IMR-90 (cell line): ENCODE measurements at regions not wholly inside any gene's neighbourhood (a gene's known extent, or its start where the extent isn't known, plus 50 kb on each side); places are given as distances from the start of the nearest gene placed in this dataset.

Experiments used
- BHLHE40 ChIP-seq: fragments of 150-350 bp; IDR thresholded peaks from 2 replicates; pipeline ENCODE4 v1.6.1; 2016; ENCODE audit warnings: mild to moderate bottlenecking, low read depth, low read length
- CEBPB ChIP-seq: IDR thresholded peaks from 2 replicates; pipeline ENCODE4 v1.6.1; 2012; ENCODE audit warnings: low read depth, low read length, improper control_type of control experiment
- ELK1 ChIP-seq: fragments of 150-350 bp; IDR thresholded peaks from 2 replicates; pipeline ENCODE4 v1.6.1; 2016; ENCODE audit warnings: low read depth, mild to moderate bottlenecking, low read length, moderate library complexity, borderline replicate concordance
- MAFK ChIP-seq: IDR thresholded peaks from 2 replicates; pipeline ENCODE4 v1.6.1; 2012; ENCODE audit warnings: low read depth, low read length, improper control_type of control experiment
- MAZ ChIP-seq: IDR thresholded peaks from 2 replicates; pipeline ENCODE4 v1.6.1; 2012; ENCODE audit warnings: low read depth, mild to moderate bottlenecking, low read length, improper control_type of control experiment, moderate library complexity, borderline replicate concordance
- MXI1 ChIP-seq: IDR thresholded peaks from 2 replicates; pipeline ENCODE4 v1.6.1; 2012; ENCODE audit warnings: low read depth, mild to moderate bottlenecking, low read length, moderate library complexity, borderline replicate concordance
- NFE2L2 ChIP-seq: fragments of 150-350 bp; IDR thresholded peaks from 2 replicates; pipeline ENCODE4 v1.6.1; 2016; ENCODE audit warnings: low read depth, mild to moderate bottlenecking, low read length
- POLR2A ChIP-seq: IDR thresholded peaks from 2 replicates; pipeline ENCODE4 v1.6.1; 2012; ENCODE audit warnings: mild to moderate bottlenecking, low read depth, low read length
- RAD21 ChIP-seq: IDR thresholded peaks from 2 replicates; pipeline ENCODE4 v1.6.1; 2012; ENCODE audit warnings: low read length, improper control_type of control experiment
- RCOR1 ChIP-seq: IDR thresholded peaks from 2 replicates; pipeline ENCODE4 v1.6.1; 2012; ENCODE audit warnings: mild to moderate bottlenecking, low read length, improper control_type of control experiment; ENCODE audit not compliant: insufficient replicate concordance
- RFX5 ChIP-seq: IDR thresholded peaks from 2 replicates; pipeline ENCODE4 v1.8.0; 2012; ENCODE audit warnings: low read depth, mild to moderate bottlenecking, low read length, moderate library complexity
- SMC3 ChIP-seq: fragments of 150-350 bp; IDR thresholded peaks from 2 replicates; pipeline ENCODE4 v1.6.1; 2016; ENCODE audit warnings: low read depth, mild to moderate bottlenecking, antibody characterized with exemption, low read length, moderate library complexity
- TF ChIP-seq, protein P1 (sequence below): conservative IDR thresholded peaks from 2 replicates; pipeline ENCODE4 v1.5.1; 2012; ENCODE audit warnings: mild to moderate bottlenecking, low read depth, low read length, improper control_type of control experiment
- TF ChIP-seq, protein P2 (sequence below): fragments of 150-350 bp; IDR thresholded peaks from 2 replicates; pipeline ENCODE4 v1.6.1; 2017; ENCODE audit warnings: mild to moderate bottlenecking, antibody characterized with exemption, low read length, low read depth

DNA sequence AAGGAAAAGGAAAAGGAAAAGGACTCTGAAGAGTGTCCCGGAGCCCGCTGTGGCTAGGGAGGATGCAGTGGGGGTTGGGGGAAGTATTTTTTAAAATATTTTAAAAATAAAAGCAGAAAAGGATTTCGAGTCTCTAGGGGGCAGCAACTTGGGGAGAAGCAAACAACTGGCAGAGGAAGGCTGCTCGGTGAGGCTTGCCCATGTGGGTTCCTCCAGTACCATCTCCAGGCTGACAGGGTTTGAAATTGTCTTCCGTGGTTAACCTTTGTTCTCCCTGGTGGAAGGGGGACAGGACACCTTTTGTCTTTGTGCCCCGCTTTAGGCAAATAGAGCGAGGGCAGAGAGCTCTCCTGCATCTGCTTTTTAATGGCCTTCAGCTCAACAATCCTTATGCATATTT lies 60.4 kb upstream of the SNX9 start:
- TF ChIP-seq POLR2A (no peak), CEBPB (no peak), BHLHE40 (no peak), MAZ (no peak), NFE2L2 (no peak), RCOR1 (no peak), SMC3 (no peak), RAD21 (peak; percentile 19), MXI1 (no peak), RFX5 (no peak), MAFK (no peak), ELK1 (no peak)
- TF ChIP-seq, protein P1, sequence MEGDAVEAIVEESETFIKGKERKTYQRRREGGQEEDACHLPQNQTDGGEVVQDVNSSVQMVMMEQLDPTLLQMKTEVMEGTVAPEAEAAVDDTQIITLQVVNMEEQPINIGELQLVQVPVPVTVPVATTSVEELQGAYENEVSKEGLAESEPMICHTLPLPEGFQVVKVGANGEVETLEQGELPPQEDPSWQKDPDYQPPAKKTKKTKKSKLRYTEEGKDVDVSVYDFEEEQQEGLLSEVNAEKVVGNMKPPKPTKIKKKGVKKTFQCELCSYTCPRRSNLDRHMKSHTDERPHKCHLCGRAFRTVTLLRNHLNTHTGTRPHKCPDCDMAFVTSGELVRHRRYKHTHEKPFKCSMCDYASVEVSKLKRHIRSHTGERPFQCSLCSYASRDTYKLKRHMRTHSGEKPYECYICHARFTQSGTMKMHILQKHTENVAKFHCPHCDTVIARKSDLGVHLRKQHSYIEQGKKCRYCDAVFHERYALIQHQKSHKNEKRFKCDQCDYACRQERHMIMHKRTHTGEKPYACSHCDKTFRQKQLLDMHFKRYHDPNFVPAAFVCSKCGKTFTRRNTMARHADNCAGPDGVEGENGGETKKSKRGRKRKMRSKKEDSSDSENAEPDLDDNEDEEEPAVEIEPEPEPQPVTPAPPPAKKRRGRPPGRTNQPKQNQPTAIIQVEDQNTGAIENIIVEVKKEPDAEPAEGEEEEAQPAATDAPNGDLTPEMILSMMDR, result peak; percentile 19; the same call in 1 of the 2 replicates
- TF ChIP-seq, protein P2, sequence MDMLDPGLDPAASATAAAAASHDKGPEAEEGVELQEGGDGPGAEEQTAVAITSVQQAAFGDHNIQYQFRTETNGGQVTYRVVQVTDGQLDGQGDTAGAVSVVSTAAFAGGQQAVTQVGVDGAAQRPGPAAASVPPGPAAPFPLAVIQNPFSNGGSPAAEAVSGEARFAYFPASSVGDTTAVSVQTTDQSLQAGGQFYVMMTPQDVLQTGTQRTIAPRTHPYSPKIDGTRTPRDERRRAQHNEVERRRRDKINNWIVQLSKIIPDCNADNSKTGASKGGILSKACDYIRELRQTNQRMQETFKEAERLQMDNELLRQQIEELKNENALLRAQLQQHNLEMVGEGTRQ, result no peak
